Uterus (tissue), 3 donors: ENCODE measurements at regions not wholly inside any gene's neighbourhood (a gene's known extent, or its start where the extent isn't known, plus 50 kb on each side); places are given as distances from the start of the nearest gene placed in this dataset.

ENCODE experiments used
- DNase-seq, 2 donors: peaks; one replicate each; pipeline ENCODE4 v3.0.0-alpha.2; 2019 to 2020
- H3K27ac ChIP-seq, 2 donors: fragments of 200-600 bp; sonication (generic); 1 replicate in 1 of 2; 2 replicates in 1 of 2; pipeline ENCODE4 v1.5.1; 2016 to 2018
- H3K27me3 ChIP-seq, 2 donors: fragments of 200-600 bp; sonication (generic); one replicate each; pipeline ENCODE4 v1.5.1; 2018 to 2019; ENCODE audit warnings: control low read depth in 1 of 2
- H3K36me3 ChIP-seq, 2 donors: fragments of 200-600 bp; sonication (generic); one replicate each; pipeline ENCODE4 v1.5.1; 2019; ENCODE audit warnings: control low read depth in 1 of 2
- H3K4me1 ChIP-seq, 2 donors: fragments of 200-600 bp; sonication (generic); one replicate each; pipeline ENCODE4 v1.5.1; 2018 to 2019; ENCODE audit warnings: control low read depth in 1 of 2
- H3K4me3 ChIP-seq, 2 donors: fragments of 200-600 bp; sonication (generic); 1 replicate in 1 of 2; 2 replicates in 1 of 2; pipeline ENCODE4 v1.5.1; 2018 to 2019; ENCODE audit warnings: mild to moderate bottlenecking in 1 of 2
- H3K9me3 ChIP-seq, 2 donors: fragments of 200-600 bp; sonication (generic); one replicate each; pipeline ENCODE4 v1.5.1; 2019; ENCODE audit warnings: control low read depth in 1 of 2
- POLR2A ChIP-seq, 2 donors: fragments of 450-650 bp; IDR thresholded peaks; one replicate each; pipeline ENCODE4 v1.6.1; 2016; ENCODE audit warnings: antibody characterized with exemption in 2 of 2, mild to moderate bottlenecking in 1 of 2, moderate library complexity in 1 of 2
- intact Hi-C: fragments of 100-400 bp; cut with DNase I; formaldehyde crosslinking; loops from one replicate; pipeline ENCODE4 v1.15.1; 2023; ENCODE audit warnings: low total_unique reads
- TF ChIP-seq, protein P1 (sequence below), 4 experiments: fragments of 200-600 bp in 2 of 4; fragments of 450-650 bp in 2 of 4; sonication (generic) in 2 of 4; IDR thresholded peaks; one replicate each; pipeline ENCODE4 v1.5.1; 2016 to 2019; ENCODE audit warnings: antibody characterized with exemption in 4 of 4, mild to moderate bottlenecking in 2 of 4, moderate library complexity in 1 of 4
- donor health status: DM: yes; HTN: yes; CAD: no.

DNA sequence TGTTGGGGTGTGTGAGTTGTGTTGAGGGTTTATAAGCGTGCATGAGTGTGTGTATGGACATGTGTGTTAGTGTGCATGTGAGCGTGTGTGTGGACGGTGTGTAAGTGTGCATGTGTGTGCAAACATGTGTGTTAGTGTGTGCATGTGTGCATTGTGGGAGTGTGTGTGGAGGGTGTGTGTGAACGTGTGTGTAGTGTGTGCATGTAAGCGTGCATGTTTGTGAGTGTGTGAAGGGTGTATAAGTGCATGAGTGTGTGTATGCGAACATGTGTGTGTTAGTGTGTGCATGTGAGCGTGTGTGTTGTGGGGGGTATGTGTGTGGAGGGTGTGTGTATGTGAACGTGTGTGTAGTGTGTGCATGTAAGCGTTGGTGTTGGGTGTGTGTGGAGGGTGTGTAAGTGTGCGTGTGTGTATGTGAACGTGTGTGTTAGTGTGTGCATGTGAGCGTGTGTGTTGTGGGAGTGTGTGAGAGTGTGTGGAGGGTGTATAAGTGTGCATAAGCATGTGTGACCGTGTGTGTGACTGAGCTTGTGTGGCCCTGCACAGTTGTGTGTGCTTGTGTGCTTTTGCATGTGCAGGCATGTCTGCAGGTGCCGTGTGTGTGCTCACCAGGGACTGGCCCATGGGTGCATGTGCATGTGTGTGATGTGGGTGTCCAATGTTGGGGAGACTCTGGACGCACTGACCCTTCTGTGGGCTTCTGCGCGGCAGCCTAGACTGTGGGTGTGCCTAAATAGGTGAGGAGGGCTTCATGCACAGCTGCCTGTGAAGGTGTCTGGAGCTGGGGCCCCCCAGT is 866.2 kb downstream of the TBC1D22A start:
- no peaks in the 10 kb centered on the region for H3K36me3 ChIP-seq
- intact Hi-C loops, result no loop called here
- H3K27me3 ChIP-seq, result no peaks in the 10 kb centered on the region
- no peak overlapping the region for H3K4me3 ChIP-seq
- no peaks in the 10 kb centered on the region for H3K9me3 ChIP-seq
- no peaks in the 10 kb centered on the region for H3K4me1 ChIP-seq
- DNase-seq, result no peak
- no peak overlapping the region for H3K27ac ChIP-seq
- TF ChIP-seq, protein P1, sequence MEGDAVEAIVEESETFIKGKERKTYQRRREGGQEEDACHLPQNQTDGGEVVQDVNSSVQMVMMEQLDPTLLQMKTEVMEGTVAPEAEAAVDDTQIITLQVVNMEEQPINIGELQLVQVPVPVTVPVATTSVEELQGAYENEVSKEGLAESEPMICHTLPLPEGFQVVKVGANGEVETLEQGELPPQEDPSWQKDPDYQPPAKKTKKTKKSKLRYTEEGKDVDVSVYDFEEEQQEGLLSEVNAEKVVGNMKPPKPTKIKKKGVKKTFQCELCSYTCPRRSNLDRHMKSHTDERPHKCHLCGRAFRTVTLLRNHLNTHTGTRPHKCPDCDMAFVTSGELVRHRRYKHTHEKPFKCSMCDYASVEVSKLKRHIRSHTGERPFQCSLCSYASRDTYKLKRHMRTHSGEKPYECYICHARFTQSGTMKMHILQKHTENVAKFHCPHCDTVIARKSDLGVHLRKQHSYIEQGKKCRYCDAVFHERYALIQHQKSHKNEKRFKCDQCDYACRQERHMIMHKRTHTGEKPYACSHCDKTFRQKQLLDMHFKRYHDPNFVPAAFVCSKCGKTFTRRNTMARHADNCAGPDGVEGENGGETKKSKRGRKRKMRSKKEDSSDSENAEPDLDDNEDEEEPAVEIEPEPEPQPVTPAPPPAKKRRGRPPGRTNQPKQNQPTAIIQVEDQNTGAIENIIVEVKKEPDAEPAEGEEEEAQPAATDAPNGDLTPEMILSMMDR (IDR thresholded peaks at IDR 0.05), result no peak
- no peak for TF ChIP-seq POLR2A (IDR thresholded peaks at IDR 0.05)

DNA sequence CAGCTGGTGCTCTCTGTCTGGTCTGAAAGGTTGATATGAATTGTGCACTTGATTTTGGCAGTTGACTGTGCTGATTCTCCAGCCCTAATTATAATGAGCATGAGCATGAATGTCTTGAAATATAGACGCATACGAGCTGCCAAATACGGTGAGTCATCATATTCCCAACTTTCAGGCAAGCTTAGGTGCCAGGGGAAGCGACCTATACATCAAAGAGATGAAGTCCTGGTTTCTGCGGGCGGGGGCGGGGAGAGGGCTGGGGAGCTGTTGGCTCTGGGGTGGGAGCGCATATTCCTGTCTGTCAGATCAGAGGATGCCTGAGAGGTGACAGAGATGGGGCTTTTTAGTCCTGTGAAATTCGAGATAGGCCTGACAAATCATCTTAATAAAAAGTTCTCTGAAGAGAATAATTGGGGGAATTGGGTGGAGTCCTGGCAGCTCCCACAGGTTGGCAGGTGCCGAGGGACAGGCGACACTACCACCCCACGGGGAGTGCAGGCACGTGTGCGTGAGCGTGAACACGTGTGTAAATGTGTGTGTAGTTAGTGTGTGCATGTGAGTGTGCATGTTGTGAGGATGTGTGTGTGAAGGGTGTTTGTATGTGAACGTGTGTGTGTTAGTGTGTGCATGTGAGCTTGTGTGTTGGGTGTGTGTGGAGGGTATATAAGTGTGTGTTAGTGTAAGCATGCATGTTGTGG is 865.3 kb downstream of the TBC1D22A start:
- Histone ChIP-seq H3K9me3 (no peaks in the 10 kb centered on the region), H3K4me1 (no peaks in the 10 kb centered on the region), H3K27me3 (no peaks in the 10 kb centered on the region), H3K36me3 (no peaks in the 10 kb centered on the region), H3K4me3 (no peak overlapping the region), H3K27ac (no peak overlapping the region)
- intact Hi-C loops, result no loop called here
- TF ChIP-seq, protein P1 (IDR thresholded peaks at IDR 0.05), result no peak
- no peak for TF ChIP-seq POLR2A (IDR thresholded peaks at IDR 0.05)
- no peak for DNase-seq

DNA sequence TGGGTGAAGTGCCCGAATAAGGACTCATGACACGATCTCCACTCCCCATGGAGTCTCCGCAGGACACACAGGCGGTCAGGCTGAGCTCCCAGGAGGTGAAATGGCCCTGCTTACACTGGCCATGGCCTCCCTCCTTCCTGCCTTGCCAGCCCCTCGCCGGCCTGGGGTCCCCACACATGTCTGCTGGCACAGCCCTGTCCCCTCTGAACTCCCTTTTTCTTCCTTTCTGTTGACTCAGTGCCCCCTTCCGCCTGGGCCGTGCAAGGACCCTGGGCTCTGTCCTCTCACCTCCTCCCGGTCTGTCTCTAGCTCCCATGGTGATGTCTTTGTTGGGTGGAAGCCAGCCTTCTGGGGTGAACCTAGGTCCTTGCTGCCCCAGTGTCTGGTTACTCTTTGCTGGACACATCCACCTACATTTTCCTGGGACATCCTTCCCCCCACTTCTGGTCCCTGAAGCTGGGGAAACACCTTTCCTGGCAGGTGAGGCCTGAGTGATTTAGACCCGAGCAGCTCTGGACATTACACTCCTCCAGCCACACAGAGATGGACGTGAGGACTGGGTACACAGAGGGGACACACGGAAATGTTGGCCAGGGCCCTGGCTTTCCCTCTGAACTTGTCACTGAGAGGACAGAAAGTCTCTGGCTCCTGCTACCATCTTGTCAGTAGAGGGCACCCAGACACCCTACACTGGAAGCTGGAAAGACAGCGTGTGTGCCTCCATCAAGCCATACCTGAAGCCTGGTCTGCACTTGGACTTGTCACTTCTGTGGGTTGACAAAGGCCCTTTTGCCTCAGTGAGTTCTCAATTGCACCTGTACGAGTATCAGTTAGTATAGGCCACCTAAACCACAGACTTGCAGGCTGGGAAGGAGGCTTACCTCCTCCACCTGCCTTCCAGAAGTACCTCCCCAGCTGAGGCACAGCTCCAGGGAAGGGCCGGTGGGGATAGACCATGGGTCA is 864.3 kb downstream of the TBC1D22A start:
- intact Hi-C loops, result no loop called here
- DNase-seq, result no peak
- TF ChIP-seq, protein P1 (IDR thresholded peaks at IDR 0.05), result no peak
- TF ChIP-seq POLR2A (IDR thresholded peaks at IDR 0.05), result no peak

GRCh38 chr22:47625531-47626427 is 863.3 kb downstream of the TBC1D22A start:
- no peak for DNase-seq
- H3K9me3 ChIP-seq, result no peaks in the 10 kb centered on the region
- H3K4me3 ChIP-seq, result no peak overlapping the region
- H3K36me3 ChIP-seq, result no peaks in the 10 kb centered on the region
- no peak overlapping the region for H3K27ac ChIP-seq
- TF ChIP-seq POLR2A (IDR thresholded peaks at IDR 0.05), result no peak
- TF ChIP-seq, protein P1 (IDR thresholded peaks at IDR 0.05), result no peak
- H3K4me1 ChIP-seq, result no peaks in the 10 kb centered on the region
- intact Hi-C loops, result no loop called here
- no peaks in the 10 kb centered on the region for H3K27me3 ChIP-seq

More for the DNA sequence above, 864.3 kb downstream of the TBC1D22A start:
- Histone ChIP-seq H3K9me3 (no peaks in the 10 kb centered on the region), H3K4me3 (no peak overlapping the region), H3K36me3 (no peaks in the 10 kb centered on the region), H3K4me1 (no peaks in the 10 kb centered on the region), H3K27me3 (no peaks in the 10 kb centered on the region), H3K27ac (no peak overlapping the region)
